Jurkat, Clone E6-1 (cell line): ENCODE measurements at regions not wholly inside any gene's neighbourhood (a gene's known extent, or its start where the extent isn't known, plus 50 kb on each side); places are given as distances from the start of the nearest gene placed in this dataset.
"Not testable (repeated sequence)": the region's sequence is repeated elsewhere in the genome, so short reads cannot be mapped to it uniquely, and the experiment has no call there.

Experiments used
- DNase-seq: peaks from one replicate; pipeline ENCODE4 v3.0.0-alpha.2; 2011; ENCODE audit warnings: low read depth, low spot score
- H3K4me3 ChIP-seq: 2 replicates; pipeline ENCODE4 v1.5.1; 2011; ENCODE audit warnings: mild to moderate bottlenecking, low read length, control low read depth, moderate library complexity

- no peak overlapping the region for H3K4me3 ChIP-seq
These were observed 66.1 kb upstream of the ENPP6 start for GRCh38 chr4:184283659-184284335.

GRCh38 chr4:184282895-184283654 lies 65.4 kb upstream of the ENPP6 start:
- no peak for DNase-seq
- H3K4me3 ChIP-seq, result no peak overlapping the region

More at GRCh38 chr4:184283659-184284335, 66.1 kb upstream of the ENPP6 start:
- no peak for DNase-seq

DNA sequence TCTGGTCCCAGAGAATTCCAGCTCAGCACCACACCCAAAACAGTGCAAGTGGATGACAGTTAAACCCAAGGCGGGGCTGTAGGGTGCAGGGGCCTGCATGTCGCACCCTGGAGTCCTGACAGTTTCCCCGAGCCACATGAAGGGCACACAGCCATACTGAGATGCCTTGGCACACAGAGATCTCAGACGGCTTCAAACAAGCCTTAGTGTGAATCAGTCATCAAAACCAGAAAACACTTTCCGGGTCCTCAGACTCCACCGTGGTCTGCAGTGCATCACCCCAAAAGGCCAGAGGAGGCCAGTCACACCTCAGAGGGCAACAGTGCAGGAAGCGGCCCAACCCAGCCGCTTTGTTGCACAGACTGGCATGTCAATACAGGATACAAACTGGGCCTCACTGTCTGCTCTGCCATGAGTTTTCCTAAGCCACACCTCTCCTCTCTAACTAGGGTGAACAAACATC lies 64.6 kb upstream of the ENPP6 start:
- no peak overlapping the region for H3K4me3 ChIP-seq
- peak; percentile 51 for DNase-seq

DNA sequence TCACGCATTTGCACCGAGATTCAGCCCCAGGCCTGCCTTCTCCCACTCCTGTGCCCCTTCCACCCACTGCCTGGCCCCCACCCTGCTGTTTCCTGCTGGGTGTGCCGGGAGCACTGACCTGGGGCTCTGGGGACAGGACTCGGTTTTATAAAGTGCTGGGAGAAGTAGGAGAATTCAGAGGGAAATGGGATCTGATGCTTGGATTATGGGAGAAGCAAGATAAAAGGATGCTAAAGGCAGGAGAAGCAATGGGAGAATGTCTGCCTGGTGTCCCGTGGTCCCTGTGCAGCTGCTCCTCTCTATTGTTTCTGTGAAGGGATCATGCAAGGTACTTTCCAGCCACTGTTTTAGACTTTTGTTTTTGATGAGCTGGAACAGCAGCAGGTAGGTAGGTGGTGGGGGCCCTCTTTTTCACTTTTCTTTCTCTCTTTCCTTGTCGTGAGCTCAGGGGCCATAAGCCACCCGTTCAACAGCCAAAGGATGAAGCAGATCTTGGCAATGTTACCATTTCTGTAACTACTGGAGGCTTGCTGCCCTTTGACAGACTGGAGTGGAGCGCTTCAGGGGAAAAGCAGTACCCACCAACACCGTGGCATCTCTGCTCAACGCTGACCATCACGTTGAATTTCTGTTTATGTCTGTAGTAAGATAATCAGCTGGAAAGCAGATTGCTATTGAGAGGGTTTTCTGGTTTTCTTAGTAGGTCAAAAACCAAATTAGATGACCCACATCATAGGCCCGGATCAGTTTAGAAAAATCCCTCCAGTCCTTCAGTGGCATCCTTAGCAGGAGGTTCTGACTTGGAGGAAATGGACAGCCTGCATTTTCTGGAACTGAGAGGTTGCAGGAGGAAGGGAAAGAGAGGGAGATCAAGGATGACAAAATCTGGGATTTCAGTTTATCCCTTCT lies 63.8 kb upstream of the ENPP6 start:
- no peak for DNase-seq
- H3K4me3 ChIP-seq, result no peak overlapping the region

DNA sequence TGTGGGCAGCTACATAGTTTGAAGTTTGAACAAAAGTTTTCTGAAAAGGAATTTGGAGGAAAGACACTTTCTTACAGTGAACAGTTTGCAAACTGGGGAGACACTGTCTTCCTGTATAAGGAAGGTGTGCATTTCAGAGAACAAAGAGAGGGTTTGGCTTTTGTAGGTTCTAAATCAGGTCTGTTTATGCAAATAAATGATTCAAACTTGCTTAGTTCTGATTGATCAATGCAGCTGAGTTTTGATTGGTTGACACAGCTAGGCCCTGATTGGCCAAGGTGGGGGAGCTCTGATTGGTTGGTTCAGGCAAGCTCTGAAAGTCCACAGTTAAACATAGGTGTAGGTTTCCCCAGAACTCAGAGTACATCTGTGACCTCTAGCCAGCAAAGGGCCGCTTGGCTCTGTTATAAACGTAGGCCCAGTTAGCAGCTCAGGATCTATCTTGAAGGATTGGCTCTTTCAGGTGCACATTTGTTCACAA lies 63.0 kb upstream of the ENPP6 start:
- H3K4me3 ChIP-seq, result no peak overlapping the region
- peak; percentile 27 for DNase-seq

GRCh38 chr4:184280137-184280536 lies 62.5 kb upstream of the ENPP6 start:
- no peak overlapping the region for H3K4me3 ChIP-seq
- no peak for DNase-seq

DNA sequence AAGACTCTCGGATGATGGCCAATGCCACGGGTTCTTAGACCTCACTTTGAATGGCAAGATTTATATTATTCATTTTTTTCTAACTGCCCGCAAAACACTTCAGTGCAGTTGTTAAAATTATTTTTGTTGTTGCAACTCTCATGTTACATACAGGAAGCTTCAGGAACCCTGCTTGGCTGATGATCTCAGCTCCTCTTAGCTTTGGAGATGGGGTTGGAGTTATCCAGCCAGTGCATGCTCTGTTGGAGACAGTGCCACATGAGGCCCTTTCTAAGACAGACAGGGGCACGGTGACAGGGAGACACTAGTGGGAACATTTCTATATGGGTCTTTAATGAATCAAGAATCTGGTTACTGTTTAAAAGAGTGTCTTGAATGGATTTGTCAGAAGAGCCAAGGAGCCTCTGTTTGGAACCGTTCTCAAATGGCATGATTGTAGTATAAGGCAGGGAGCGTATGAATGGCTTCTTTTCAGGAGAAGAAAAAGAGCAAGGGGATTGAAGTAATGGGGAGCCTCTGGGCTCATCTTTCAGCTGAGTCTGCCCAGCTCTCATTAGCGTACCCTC lies 61.9 kb upstream of the ENPP6 start:
- DNase-seq, result no peak
- no peak overlapping the region for H3K4me3 ChIP-seq

DNA sequence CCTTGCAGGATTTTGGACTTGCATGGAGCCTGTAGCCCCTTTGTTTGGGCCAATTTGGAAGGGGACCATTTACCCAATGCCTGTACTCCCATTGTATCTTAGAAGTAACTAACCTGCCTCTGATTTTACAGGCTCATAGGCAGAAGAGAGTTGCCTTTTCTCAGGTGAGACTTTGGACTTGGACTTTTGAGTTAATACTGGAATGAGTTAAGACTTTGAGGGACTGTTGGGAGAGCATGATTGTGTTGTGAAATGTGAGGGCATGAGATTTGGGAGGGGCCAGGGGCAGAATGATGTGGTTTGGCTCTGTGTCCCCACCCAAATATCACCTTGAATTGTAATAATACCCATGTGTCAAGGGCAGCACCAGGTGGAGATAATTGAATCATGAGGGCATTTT lies 60.1 kb upstream of the ENPP6 start:
- DNase-seq, H3K4me3 ChIP-seq: not testable (repeated sequence)

DNA sequence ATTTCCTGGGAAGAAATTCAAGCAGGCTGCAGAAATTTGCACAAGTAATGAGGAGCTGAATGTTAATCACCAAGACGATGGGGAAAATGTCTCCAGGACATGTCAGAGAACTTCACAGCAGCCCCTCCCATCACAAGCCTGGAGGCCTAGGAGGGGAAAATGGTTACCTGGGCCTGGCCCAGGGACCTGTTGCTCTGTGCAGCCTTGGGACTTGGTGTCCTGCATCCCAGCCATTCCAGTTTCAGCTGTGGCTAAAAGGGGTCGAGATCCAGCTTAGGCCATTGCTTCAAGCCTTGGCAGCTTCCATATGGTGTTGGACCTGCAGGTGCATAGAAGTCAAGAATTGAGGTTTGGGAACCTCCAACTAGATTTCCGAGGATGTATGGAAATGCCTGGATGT lies 59.3 kb upstream of the ENPP6 start:
- not testable (repeated sequence) for DNase-seq

GRCh38 chr4:184276346-184276745 lies 58.7 kb upstream of the ENPP6 start:
- DNase-seq, result not testable (repeated sequence)

More for the DNA sequence above, 59.3 kb upstream of the ENPP6 start:
- not testable (repeated sequence) for H3K4me3 ChIP-seq

DNA sequence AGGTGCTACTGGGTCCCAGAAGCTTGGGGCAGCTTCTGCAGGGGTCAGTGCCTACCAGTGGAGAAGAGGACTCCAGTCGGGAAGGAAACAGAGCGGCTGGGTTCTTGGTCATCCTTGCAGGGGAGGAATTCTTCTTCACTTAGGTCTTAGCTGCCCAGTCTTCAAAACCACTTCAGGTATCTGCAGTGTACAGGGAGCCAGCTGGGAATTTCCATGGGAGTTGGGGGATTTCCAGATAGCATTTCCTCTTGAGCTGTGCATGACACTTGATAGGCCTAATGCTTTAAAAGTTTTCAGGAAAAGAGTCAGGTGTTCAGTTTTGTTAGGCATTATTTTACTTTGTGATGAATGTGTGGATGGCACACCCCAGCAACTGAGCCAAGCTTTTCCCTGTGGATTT lies 58.1 kb upstream of the ENPP6 start:
- H3K4me3 ChIP-seq, result no peak overlapping the region
- DNase-seq, result no peak

More at GRCh38 chr4:184276346-184276745, 58.7 kb upstream of the ENPP6 start:
- not testable (repeated sequence) for H3K4me3 ChIP-seq

DNA sequence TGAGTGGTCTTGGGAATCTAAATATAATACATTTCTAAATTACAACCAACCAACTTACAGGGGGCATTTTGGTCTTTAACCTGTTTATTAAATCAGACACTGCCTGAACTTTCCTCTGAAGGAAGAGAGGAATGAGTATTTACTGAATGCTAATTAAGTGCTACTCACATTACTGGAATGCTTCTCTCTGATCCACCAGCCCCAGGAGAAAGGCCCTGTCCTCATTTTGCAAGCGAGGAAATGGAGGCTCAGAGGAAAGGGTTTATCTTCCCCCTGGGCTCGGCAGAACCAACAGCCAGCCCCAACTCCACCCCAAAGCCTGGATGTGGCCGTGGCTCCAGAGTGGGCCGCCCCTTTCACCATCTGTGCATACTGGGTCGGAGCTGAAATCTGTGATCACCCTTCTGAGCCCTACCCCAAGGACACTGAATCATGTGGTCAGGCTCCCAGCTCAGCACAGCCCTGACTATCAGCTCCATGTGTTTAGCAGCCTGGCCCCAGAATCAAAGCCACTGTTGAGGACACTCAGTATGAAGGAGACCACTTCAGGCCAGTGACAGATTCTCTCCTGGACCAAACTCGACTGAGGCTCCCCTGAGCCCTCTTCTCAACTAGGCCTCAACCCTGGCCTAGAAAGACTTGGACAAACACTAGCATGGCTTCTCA lies 56.7 kb upstream of the ENPP6 start:
- no peak for DNase-seq
- H3K4me3 ChIP-seq, result no peak overlapping the region

DNA sequence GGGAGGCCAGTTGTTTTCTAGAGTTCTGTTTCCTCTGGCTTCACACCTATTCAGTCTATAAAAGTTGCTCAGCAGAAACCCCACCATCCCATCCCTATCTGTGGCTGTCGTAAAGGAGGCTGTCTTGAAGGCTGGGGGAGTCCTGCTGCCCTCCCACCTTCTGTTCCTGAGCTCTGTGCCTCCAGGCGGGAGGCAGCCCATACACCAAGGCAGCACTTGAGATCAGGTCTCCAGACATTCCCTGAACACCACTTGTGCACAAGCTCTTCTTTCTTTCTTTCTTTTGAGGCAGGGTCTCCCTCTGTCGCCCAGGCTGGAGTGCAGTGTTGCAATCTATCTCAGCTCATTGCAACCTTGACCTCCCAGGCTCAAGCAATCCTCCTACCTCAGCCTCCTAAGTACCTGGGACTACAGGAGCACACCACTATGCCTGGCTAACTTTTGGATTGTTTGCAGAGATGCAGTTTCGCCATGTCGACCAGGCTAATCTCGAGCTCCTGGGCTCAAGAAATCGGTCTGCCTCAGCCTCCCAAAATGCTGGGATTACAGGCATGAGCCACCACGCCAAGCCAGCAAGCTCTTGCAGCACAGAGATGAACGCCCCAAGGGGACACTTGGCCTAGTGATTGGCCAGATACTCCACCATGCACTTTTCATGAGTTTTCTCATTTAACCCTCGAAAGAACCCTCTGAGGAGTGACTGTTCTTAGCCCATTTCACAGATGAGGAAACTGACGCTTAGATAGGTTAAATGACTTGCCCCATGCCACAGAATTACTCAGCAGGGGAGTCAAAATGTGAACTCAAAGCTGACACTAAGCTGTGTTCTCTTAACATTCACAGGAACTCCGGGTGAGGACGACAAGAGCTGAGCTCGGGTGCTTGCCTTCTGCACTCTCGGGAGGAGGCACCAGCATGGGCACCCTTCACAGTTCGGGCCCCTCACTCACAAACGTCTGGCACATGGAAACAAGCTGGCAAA lies 55.8 kb upstream of the ENPP6 start:
- H3K4me3 ChIP-seq, result no peak overlapping the region
- DNase-seq, result no peak

DNA sequence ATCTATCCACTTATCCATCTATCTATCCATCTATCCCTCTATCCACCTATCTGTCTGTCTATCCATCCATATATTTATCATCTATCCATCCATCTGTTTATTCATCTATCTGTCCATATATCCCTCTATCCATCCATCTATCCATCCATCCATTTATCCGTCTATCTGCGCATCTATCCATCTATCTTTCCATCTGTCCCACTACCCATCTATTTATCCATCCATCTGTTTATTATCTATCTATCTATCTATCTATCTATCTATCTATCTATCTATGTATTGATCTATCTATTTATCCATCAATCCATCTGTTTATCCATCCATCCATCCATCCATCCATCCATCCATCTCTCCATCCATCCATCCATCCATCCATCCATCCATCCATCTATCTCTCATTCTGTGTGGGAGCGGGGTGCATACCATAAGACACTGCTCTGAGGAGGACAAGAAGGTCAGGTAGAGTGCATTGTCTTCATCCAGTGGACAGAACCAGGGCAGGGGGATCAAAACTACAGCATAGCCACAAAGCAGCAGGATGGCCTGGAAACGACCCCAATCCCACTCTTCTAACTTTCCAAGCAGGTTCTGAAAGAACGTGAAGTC lies 53.2 kb upstream of the ENPP6 start:
- no peak overlapping the region for H3K4me3 ChIP-seq
- DNase-seq, result no peak

GRCh38 chr4:184269879-184270430 lies 52.3 kb upstream of the ENPP6 start:
- H3K4me3 ChIP-seq, result no peak overlapping the region
- DNase-seq, result no peak

DNA sequence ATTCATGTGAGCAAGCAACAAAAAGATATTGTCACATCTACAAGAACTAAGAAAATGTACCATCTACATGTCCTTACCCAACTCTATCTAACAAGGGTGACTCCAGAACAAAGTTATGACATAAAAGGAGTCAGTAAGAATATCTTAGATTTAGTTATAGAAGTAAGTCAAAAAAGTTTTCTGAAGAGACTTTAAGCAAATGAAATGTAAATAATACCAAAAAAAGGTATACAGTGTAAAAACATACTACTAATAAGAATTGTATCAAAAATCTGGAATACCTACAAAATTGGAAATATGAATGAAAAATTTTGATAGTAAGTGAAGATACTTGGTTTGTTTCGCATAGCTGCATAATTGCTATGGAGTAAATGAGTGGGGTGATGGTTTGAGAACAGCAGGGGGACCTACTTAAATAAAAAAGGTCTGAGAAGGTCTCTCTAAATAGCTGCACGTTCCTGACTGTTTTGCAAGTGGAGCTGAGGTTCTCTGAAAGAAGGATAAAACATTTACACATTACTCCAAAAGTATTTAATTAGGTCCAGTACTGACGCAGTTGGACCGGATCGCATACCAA lies 51.0 kb upstream of the ENPP6 start:
- peak; percentile 64 for DNase-seq
- H3K4me3 ChIP-seq, result peak overlapping the region; percentile 61
